ENCODE measurements at regions not wholly inside any gene's neighbourhood (a gene's known extent, or its start where the extent isn't known, plus 50 kb on each side); places are given as distances from the start of the nearest gene placed in this dataset.
A peak's percentile ranks its signal among the peaks of the same experiment; 100 is the strongest.

GRCh38 chr4:134139188-134139587 lies 62.4 kb downstream of the PABPC4L start:
- intact Hi-C loops (cut with micrococcal nuclease; ENCODE audit: unreplicated experiment): no loop called here
- POLR2A ChIA-PET (ENCODE audit: low non-redundant PET): no interaction called here
- no peaks in the 10 kb centered on the region for H3K9me3 ChIP-seq (ENCODE audit: low read depth, low read length, poor library complexity, severe bottlenecking)
- H3K27ac ChIP-seq (ENCODE audit: low read depth, low read length, poor library complexity, severe bottlenecking): no peak overlapping the region
- DNase-seq (ENCODE audit: low spot score): no peak
- no peaks in the 10 kb centered on the region for H3K4me1 ChIP-seq (ENCODE audit: insufficient read depth, low read length, poor library complexity, severe bottlenecking)
- CTCF ChIA-PET: no interaction called here
- H3K4me3 ChIP-seq (ENCODE audit: low read depth, low read length, poor library complexity, severe bottlenecking): no peak overlapping the region
- no peaks in the 10 kb centered on the region for H3K27me3 ChIP-seq (replicated peaks; ENCODE audit: insufficient read depth, low read depth, low read length, poor library complexity)
- TF ChIP-seq EZH2 (IDR thresholded peaks at IDR 0.05; ENCODE audit: borderline replicate concordance, low read depth, low read length, poor library complexity, severe bottlenecking): no peak
- no peak for TF ChIP-seq CTCF (conservative IDR thresholded peaks at IDR 0.05; ENCODE audit: low read depth, low read length)
- H3K36me3 ChIP-seq (ENCODE audit: insufficient read depth, low read length, poor library complexity, severe bottlenecking): no peaks in the 10 kb centered on the region
- BruUV-seq (replicated peaks): no TSS peak

- ChIA-PET POLR2A (ENCODE audit: low non-redundant PET) (no interaction called here), CTCF (no interaction called here)
Observed at GRCh38 chr4:134132086-134132783, 69.4 kb downstream of the PABPC4L start.

GRCh38 chr4:134126955-134127354 lies 74.6 kb downstream of the PABPC4L start:
- no peak for DNase-seq (ENCODE audit: low spot score)
- H3K9me3 ChIP-seq (ENCODE audit: low read depth, low read length, poor library complexity, severe bottlenecking): no peaks in the 10 kb centered on the region
- TF ChIP-seq CTCF (conservative IDR thresholded peaks at IDR 0.05; ENCODE audit: low read depth, low read length) (no peak), EZH2 (IDR thresholded peaks at IDR 0.05; ENCODE audit: borderline replicate concordance, low read depth, low read length, poor library complexity, severe bottlenecking) (no peak)
- intact Hi-C loops (cut with micrococcal nuclease; ENCODE audit: unreplicated experiment): no loop called here
- no peaks in the 10 kb centered on the region for H3K36me3 ChIP-seq (ENCODE audit: insufficient read depth, low read length, poor library complexity, severe bottlenecking)
- no peaks in the 10 kb centered on the region for H3K4me1 ChIP-seq (ENCODE audit: insufficient read depth, low read length, poor library complexity, severe bottlenecking)
- ChIA-PET CTCF (no interaction called here), POLR2A (ENCODE audit: low non-redundant PET) (no interaction called here)
- no TSS peak for BruUV-seq (replicated peaks)
- H3K27me3 ChIP-seq (replicated peaks; ENCODE audit: insufficient read depth, low read depth, low read length, poor library complexity): no peaks in the 10 kb centered on the region
- H3K27ac ChIP-seq (ENCODE audit: low read depth, low read length, poor library complexity, severe bottlenecking): no peak overlapping the region
- no peak overlapping the region for H3K4me3 ChIP-seq (ENCODE audit: low read depth, low read length, poor library complexity, severe bottlenecking)

More at GRCh38 chr4:134132086-134132783, 69.4 kb downstream of the PABPC4L start:
- intact Hi-C loops (cut with micrococcal nuclease; ENCODE audit: unreplicated experiment): no loop called here
- TF ChIP-seq EZH2 (IDR thresholded peaks at IDR 0.05; ENCODE audit: borderline replicate concordance, low read depth, low read length, poor library complexity, severe bottlenecking) (no peak), CTCF (conservative IDR thresholded peaks at IDR 0.05; ENCODE audit: low read depth, low read length) (no peak; the same call in 1 of the 2 replicates)
- Histone ChIP-seq H3K9me3 (ENCODE audit: low read depth, low read length, poor library complexity, severe bottlenecking) (no peaks in the 10 kb centered on the region), H3K27me3 (replicated peaks; ENCODE audit: insufficient read depth, low read depth, low read length, poor library complexity) (no peaks in the 10 kb centered on the region), H3K36me3 (ENCODE audit: insufficient read depth, low read length, poor library complexity, severe bottlenecking) (no peaks in the 10 kb centered on the region), H3K4me3 (ENCODE audit: low read depth, low read length, poor library complexity, severe bottlenecking) (no peak overlapping the region), H3K27ac (ENCODE audit: low read depth, low read length, poor library complexity, severe bottlenecking) (no peak overlapping the region), H3K4me1 (ENCODE audit: insufficient read depth, low read length, poor library complexity, severe bottlenecking) (no peaks in the 10 kb centered on the region)
- BruUV-seq (replicated peaks): no TSS peak
- peak; percentile 4 for DNase-seq (ENCODE audit: low spot score)
